Stimulated activated CD8-positive, alpha-beta memory T cell treated with anti-CD3 and anti-CD28 coated beads, Interleukin-15, amount 100 ng/mL, for 24 hours (primary cell): ENCODE measurements at regions not wholly inside any gene's neighbourhood (a gene's known extent, or its start where the extent isn't known, plus 50 kb on each side); places are given as distances from the start of the nearest gene placed in this dataset.
"Not testable (repeated sequence)": the region's sequence is repeated elsewhere in the genome, so short reads cannot be mapped to it uniquely, and the experiment has no call there.

ENCODE experiments used
- DNase-seq: peaks from one replicate; pipeline ENCODE4 v3.0.0-alpha.2; 2020; ENCODE audit warnings: low read depth

DNA sequence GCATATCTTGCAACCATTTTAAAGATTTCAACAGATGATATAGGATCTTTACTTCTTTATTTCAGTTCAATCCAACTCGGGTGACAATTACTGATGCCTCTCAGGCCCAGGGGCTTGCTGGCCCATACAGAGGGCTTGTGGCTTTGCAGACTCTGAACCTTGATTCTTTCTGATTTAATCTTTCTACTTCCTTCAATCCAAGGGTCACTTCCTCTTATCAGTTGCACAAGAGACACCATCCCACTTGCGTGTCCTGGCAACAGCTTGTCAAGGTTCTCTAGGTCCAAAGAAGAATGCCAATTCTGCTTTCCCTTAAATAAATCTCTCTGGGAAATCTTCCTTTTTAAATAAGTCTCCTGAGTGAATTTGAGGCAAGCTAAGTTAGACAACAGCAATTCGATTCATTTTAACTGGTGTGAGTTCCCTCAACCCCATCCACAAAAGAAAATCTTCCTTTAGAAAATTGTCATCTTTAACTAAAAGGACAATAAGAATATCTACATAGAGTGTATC lies 75.1 kb upstream of the KIF2A start:
- DNase-seq: not testable (repeated sequence)

- DNase-seq: no peak
These were observed 74.4 kb upstream of the KIF2A start for GRCh38 chr5:62231576-62231975.

DNA sequence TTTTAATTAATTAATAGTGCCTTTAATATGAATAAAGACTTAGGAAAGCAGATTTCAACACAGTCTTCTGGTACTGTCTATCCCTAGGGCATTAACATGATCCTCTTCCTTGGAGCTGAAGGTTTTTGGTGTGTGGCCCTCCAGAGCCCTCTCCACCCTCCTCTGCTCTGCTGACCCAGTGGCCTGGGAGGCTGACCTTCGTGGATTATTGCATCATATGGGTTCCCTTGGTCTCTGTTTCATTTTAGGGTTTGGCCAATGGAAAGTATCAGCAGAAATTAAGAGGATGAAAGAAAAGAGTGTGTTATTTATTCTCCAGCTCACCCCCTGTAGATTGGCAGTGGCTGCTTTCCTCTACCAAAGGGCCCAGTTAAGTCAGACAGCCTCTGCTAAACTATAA lies 73.8 kb upstream of the KIF2A start:
- DNase-seq: not testable (repeated sequence)

DNA sequence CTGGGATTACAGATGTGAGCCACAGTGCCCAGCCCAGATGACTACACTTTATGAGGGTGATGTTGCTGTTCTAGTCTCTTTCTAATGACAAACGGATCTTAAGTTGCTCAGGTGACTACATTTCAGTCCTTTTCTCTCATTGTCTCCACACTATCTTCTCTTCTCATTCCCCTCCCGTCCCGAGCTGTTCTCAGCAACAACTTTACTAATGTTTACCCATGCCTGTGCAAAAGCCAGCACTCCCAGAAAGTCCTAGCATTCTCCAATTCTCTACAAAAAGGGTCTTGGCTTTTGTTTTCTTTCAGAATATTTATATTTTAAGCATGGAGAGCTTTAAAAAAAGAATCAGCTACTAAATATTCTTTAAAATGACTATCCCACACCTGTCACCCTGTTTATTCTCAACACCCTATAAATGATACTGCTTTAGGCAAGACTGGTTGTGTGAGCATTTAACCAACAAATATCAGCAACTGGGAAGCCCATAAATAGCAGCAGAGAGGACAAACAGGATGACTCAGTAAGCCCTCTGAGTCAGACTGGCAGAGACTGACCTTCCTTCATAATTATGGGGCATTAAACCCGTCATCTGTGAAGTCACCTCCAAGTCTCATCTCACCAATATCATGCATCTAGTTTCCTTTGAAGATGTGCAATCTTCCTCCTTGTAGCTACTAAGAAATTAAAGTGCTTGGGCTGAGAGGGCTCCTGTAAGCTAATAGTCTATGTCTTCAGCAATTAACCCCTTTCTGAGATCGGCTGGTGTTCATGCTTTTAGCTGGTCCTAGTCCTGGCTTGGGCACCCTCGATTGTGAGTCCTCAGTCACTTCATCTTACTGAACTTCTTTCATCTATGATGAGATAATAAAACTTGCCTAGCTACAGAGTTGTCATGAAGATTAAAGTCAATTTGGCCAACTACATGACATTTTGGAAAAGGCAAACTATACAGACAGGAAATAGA lies 72.6 kb upstream of the KIF2A start:
- DNase-seq: not testable (repeated sequence)

DNA sequence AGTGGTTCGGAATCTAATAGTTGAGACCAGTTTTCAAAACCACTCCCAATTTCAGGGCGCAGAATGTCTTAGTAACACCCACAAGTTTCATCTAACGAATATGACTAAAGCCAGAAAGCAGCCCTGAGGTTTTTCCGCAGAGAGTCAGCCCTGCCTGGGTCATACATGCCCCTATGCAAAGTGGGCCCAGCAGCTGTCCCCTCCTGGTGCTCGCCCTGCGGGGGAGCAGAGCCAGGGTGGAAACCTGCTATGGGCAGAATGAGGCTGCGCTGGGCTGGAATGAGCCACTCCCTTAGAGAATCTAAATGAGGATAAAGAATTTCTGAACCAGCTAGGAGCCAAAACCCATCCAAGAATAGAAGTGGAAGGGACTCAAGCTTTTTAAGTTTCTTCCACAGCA lies 69.4 kb upstream of the KIF2A start:
- not testable (repeated sequence) for DNase-seq

DNA sequence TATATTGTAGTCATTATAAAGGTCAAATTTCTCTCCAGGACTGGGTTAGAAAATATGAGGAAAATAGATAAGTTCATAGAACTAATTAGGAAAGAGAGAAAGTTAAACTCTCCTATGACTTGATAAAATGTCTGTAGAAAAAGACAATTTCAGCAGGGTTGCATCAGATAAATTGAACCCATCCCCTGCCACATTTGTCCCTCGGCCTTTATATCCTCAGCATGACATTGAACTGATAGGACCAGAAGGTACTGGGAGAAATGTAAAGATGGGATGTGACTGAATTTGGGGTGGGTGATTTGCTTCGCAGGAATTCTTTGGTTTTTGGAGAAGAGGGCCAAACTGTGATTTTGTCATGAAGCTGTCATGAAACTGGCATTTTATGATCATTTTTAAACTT lies 68.1 kb upstream of the KIF2A start:
- DNase-seq: not testable (repeated sequence)

DNA sequence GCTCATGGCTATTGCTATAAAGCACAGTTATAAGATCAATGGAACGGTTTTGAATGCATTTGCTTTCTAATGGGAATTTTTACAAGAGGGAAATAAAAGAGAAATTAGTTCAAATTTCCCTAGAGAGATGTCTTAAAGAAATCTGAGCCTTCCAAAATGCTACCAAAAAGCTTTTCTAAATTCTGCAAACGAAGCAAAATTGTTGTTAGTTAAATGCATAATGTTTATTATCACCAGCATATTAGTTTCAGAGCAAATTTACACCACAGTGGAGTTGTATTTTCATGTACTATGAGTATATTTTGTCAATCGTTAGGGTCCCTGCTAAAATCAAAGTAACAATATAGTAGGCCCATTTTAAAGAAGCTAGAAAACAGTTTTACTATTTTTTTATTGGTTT lies 67.4 kb upstream of the KIF2A start:
- DNase-seq: not testable (repeated sequence)

DNA sequence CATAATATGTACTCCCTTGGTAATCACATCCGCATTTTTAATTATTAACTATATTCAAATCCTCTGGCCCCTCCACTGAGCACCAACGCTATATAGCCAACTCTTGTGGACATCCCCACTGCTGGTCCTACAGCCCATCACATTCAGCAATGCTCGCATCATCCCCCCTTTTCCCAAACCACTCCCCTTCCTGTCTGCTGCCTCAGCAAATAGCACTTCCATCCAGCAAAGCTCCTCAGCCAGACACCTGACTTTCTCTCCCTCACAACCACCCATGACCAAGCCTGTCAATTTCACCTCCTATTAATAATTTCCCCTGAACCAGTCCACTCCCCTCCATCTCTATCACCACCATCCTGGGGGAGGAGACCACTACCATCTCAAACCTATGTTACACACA lies 65.5 kb upstream of the KIF2A start:
- not testable (repeated sequence) for DNase-seq

GRCh38 chr5:62242000-62242399 lies 64.0 kb upstream of the KIF2A start:
- DNase-seq: not testable (repeated sequence)

GRCh38 chr5:62243046-62243445 lies 63.0 kb upstream of the KIF2A start:
- not testable (repeated sequence) for DNase-seq

GRCh38 chr5:62248192-62248591 lies 57.8 kb upstream of the KIF2A start:
- not testable (repeated sequence) for DNase-seq

GRCh38 chr5:62250085-62250484 lies 55.9 kb upstream of the KIF2A start:
- not testable (repeated sequence) for DNase-seq

DNA sequence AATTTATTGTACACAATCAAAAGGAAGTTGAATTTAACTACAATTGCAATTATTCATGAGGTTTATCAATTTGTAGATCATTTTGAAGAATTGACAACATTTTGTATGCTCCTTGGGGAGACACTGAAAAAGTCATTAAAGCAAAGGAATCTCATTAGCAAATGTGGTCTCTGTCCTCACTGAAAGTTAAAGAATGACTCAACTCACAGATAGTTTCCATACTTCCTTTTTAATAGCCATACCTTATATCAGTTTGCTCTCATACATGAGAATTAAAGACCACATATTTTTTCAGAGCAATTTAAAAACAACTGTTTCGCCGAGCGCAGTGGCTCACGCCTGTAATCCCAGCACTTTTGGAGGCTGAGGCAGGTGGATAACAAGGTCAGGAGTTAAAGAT lies 55.1 kb upstream of the KIF2A start:
- DNase-seq: not testable (repeated sequence)

GRCh38 chr5:62252519-62252918 lies 53.5 kb upstream of the KIF2A start:
- DNase-seq: not testable (repeated sequence)

DNA sequence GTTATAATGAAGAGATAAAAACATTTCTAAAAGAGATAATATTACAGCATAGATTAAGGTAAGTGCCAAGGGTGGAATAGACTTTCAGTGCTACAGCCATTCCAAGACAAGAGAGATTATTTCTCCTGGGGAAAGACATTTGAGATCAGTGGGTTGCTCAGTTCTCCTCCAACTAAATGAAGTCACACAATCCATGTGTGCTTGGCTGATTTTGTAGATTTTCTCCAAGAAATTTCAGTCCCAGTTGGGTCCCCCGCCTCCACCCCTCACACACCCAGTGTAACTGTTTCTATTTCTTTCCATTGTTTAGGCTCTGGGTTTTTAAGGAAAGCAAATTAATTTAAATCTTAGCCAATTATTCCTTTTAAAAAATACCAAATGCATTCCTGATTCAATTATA lies 50.5 kb upstream of the KIF2A start:
- DNase-seq: not testable (repeated sequence)

- DNase-seq: no peak
These were observed 49.6 kb upstream of the KIF2A start for GRCh38 chr5:62256161-62257019.
